Ishikawa (cell line): ENCODE measurements at regions not wholly inside any gene's neighbourhood (a gene's known extent, or its start where the extent isn't known, plus 50 kb on each side); places are given as distances from the start of the nearest gene placed in this dataset.

ENCODE experiments used
- FOXM1 ChIP-seq: IDR thresholded peaks from 2 replicates; pipeline ENCODE4 v1.6.1; 2012; ENCODE audit warnings: low read depth, borderline replicate concordance
- NFIC ChIP-seq: IDR thresholded peaks from 2 replicates; pipeline ENCODE4 v1.6.1; 2012
- TCF12 ChIP-seq: IDR thresholded peaks from 2 replicates; pipeline ENCODE4 v1.6.1; 2012; ENCODE audit warnings: low read depth
- TF ChIP-seq, protein P1 (sequence below): IDR thresholded peaks from 2 replicates; pipeline ENCODE4 v1.6.1; 2012

DNA sequence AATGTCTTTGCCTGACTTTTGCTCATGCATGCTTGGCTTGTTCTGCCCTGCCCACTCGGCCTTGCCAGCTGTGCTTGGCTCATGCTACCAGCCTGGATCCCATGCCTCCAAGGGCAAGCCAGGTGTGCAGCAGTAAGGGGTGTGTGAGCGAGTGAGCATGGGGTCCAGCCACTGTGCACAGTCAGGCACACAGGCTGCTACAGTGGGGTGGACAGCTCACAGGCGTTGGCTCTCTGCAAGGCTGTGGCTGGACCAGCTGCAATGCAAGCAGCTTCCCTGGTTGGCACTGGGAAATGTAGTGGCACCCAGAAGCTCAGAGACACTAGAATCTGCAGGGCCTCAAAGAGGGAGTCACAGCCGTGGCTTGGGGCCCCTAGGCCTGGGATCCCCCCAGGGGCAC, 529.7 kb downstream of the DSC3 start:
- TF ChIP-seq, protein P1, sequence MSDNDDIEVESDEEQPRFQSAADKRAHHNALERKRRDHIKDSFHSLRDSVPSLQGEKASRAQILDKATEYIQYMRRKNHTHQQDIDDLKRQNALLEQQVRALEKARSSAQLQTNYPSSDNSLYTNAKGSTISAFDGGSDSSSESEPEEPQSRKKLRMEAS, result no peak
- TF ChIP-seq FOXM1, result no peak
- no peak for TF ChIP-seq NFIC
- no peak for TF ChIP-seq TCF12
